T-helper 1 cell treated with Interleukin-12 subunit alpha and Interleukin-12 subunit beta and Interleukin-4 antibody, amounts not matched to agents 30 μg/mL and 1 μg/mL, for 36 hours (primary cell): ENCODE measurements at regions not wholly inside any gene's neighbourhood (a gene's known extent, or its start where the extent isn't known, plus 50 kb on each side); places are given as distances from the start of the nearest gene placed in this dataset.

Source experiments
- H3K27ac Mint-ChIP-seq: one replicate; pipeline ENCODE4 v1.8.0; 2021; ENCODE audit warnings: mild to moderate bottlenecking, mixed read lengths
- H3K27me3 Mint-ChIP-seq: one replicate; pipeline ENCODE4 v1.8.0; 2021; ENCODE audit warnings: low read depth, mixed read lengths
- H3K36me3 Mint-ChIP-seq: one replicate; pipeline ENCODE4 v1.8.0; 2021; ENCODE audit warnings: low read depth, mixed read lengths
- H3K4me1 Mint-ChIP-seq: one replicate; pipeline ENCODE4 v1.8.0; 2021; ENCODE audit warnings: low read depth, mixed read lengths
- H3K4me3 Mint-ChIP-seq: one replicate; pipeline ENCODE4 v1.8.0; 2021; ENCODE audit warnings: mild to moderate bottlenecking, moderate library complexity, mixed read lengths
- H3K9me3 Mint-ChIP-seq: one replicate; pipeline ENCODE4 v1.8.0; 2021; ENCODE audit warnings: mixed read lengths

GRCh38 chr10:130960531-130960930 lies 351.0 kb downstream of the TCERG1L start:
- Mint-ChIP-seq H3K36me3 (no peaks in the 10 kb centered on the region), H3K4me3 (no peak overlapping the region), H3K4me1 (no peaks in the 10 kb centered on the region), H3K27ac (no peak overlapping the region), H3K9me3 (no peaks in the 10 kb centered on the region), H3K27me3 (no peaks in the 10 kb centered on the region)

DNA sequence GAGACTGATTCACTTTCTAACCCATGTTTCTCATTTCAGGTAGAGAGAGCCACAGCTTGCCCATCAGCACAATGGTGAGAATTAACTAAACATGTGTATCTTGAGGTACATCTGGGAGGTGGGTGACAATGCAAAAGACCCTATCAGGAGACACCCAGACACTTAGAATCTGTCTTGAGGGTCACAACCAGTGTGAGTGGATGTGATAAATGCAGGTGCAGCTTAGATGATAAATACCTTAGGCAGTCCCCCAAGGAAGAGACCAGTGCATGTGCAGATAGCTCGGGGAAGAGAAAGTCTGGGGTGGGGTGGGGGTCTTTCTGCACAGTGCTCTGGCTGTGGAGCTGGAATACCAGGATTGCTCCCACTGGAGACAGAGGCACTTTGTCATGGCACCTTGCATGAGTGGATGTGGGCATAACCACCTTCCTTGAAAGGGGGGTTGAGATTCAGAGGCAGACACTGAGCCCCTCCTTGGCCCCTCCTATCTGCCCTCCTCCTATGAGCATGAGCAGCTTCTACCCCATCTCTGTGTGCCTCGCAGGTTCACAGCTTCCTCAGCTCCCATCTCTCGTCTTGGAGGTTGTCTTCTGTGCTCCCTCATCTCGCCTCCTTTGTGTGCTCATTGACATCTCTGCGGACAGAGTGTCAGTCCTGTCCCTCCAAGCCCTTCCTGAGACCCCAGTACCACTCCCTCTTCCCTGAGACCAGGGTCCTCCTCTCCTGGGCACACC lies 349.8 kb downstream of the TCERG1L start:
- H3K9me3 Mint-ChIP-seq: no peaks in the 10 kb centered on the region
- no peaks in the 10 kb centered on the region for H3K36me3 Mint-ChIP-seq
- no peak overlapping the region for H3K4me3 Mint-ChIP-seq
- no peaks in the 10 kb centered on the region for H3K4me1 Mint-ChIP-seq
- no peaks in the 10 kb centered on the region for H3K27me3 Mint-ChIP-seq
- no peak overlapping the region for H3K27ac Mint-ChIP-seq

DNA sequence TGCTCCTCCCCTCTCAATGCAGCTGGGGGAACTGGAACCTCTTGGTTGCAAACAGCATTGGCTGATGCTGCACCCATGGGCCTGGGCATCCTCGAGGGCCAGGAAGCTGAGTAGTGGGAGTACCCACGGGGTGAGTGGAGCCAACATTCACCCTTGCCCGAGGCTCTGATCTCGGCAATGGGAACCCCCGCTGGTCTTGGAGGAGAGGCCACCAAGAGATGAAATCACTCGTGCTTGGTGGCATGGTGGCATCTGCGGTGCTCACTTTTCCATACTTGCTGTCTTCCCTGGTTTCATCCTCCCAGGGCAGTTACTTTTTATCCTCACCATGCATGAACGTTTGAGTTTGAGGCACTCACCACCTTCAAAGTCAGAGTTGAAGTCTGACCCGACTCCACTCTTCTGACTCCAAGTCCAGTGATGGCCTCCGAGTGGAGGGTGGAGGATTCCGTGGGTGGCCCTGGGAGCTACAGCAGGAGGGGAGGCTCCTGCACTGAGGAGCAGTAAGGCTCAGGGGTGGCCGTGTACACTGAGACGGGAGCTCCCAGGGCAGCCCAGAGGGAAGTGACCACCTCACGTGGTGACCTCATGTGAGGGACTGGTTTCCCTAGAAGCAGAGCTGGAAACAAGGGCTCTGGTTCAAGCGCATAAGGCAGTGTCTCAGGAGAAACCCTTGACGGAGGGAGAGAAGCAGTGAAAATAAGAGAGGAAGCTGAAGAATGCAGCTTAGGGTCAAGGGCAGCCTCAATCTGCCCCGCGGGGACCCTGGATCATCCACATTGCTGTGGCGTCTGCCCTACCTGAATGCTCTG lies 349.1 kb downstream of the TCERG1L start:
- no peak overlapping the region for H3K4me3 Mint-ChIP-seq
- H3K27me3 Mint-ChIP-seq: no peaks in the 10 kb centered on the region
- H3K4me1 Mint-ChIP-seq: no peaks in the 10 kb centered on the region
- no peaks in the 10 kb centered on the region for H3K9me3 Mint-ChIP-seq
- no peaks in the 10 kb centered on the region for H3K36me3 Mint-ChIP-seq
- no peak overlapping the region for H3K27ac Mint-ChIP-seq

DNA sequence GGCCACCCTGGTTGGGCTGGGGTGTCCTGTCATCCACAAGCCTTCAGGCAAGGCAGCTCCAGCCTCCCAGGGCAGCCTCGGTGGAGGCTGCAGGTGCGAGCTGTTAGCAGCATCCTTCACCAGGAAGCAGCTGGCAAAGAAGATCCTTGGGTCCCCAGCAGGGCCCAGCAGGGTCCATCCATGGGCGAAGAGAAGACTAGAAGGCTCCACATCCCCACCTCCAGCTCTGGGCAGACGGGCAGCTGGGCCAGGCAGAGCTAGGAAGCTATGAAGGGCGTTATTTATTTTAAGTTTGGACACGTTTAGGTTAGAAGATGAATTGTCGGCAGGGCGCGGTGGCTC lies 348.5 kb downstream of the TCERG1L start:
- no peak overlapping the region for H3K4me3 Mint-ChIP-seq
- H3K36me3 Mint-ChIP-seq: no peaks in the 10 kb centered on the region
- no peaks in the 10 kb centered on the region for H3K4me1 Mint-ChIP-seq
- H3K27me3 Mint-ChIP-seq: no peaks in the 10 kb centered on the region
- no peaks in the 10 kb centered on the region for H3K9me3 Mint-ChIP-seq
- no peak overlapping the region for H3K27ac Mint-ChIP-seq

DNA sequence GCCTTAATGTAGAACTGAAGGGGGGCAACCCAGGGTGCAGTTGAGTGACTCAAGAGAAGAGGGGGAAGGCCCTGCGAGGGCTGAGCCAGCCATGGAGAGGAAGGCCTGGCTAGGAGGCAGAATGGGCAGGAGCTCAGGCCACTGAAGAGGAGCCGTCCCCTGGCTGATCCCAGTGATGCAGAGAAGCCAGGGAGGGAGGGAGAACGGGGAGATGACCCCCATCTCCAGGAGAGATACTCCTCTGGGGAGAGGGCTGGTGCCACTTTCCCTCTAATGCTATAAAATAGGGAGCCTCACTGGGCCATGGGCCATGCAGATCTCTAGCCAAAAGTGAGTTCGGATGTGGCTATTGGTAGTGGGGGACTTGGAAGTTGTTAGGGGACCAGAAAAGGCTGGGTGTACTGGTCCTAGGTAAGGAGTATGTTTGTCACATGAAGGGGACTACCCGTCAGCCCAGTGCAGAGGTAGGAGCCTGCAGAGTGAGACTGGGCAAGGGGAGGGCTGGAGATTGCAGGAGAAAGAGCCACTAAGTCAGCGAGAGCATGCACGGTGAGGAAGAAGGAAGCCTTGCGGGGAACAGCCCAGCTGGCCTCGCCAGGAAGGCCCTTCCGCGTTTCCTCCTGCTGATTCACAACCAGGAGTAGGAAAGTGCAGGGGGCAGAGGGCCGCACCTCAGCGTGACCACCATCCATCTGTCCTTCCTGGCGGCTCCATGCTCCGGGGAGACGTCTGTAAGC lies 347.6 kb downstream of the TCERG1L start:
- H3K4me3 Mint-ChIP-seq: no peak overlapping the region

DNA sequence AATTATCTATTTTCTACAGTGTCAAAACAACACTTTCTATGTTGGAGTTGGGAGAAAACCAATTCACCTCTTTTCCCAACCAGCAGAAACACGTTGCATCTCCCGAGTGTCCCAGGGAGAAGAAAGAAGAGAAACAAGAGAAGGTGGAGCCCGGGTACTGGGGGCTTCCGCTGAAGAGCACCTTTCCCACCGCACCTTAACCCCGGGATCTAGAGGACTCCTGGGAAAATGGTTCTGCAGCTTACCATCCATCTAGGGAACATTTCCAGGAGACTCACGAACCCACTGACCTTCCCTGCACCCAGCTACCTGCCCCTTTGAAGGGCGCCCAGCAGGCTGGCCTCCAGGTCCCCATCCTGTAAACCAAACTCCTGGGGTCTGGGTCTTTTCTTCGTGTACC lies 346.8 kb downstream of the TCERG1L start:
- H3K27ac Mint-ChIP-seq: no peak overlapping the region
- H3K4me1 Mint-ChIP-seq: no peaks in the 10 kb centered on the region
- H3K9me3 Mint-ChIP-seq: no peaks in the 10 kb centered on the region
- H3K4me3 Mint-ChIP-seq: no peak overlapping the region
- no peaks in the 10 kb centered on the region for H3K27me3 Mint-ChIP-seq
- no peaks in the 10 kb centered on the region for H3K36me3 Mint-ChIP-seq

More for the DNA sequence above, 347.6 kb downstream of the TCERG1L start:
- H3K4me1 Mint-ChIP-seq: no peaks in the 10 kb centered on the region
- no peaks in the 10 kb centered on the region for H3K36me3 Mint-ChIP-seq
- H3K27me3 Mint-ChIP-seq: no peaks in the 10 kb centered on the region
- no peak overlapping the region for H3K27ac Mint-ChIP-seq
- H3K9me3 Mint-ChIP-seq: no peaks in the 10 kb centered on the region

DNA sequence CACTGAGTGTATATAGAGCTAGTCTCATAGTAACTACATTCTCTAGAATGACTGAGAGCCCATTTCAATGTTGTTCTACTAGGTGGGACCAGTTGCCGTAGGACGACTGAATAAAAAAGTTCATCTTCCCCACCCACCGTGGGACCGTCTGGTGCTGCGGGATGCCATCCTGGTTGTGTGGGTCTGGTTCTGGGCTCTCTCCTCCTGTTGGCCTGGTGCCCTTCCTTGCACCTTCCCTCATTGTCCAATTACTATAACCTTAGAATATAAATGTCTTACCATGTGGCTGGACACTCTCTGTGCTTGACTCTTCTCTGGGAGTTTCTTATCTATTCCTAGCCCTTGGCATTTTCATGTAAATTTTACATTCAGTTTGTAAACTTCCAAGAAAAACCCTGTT lies 344.4 kb downstream of the TCERG1L start:
- Mint-ChIP-seq H3K9me3 (no peaks in the 10 kb centered on the region), H3K27me3 (no peaks in the 10 kb centered on the region), H3K27ac (no peak overlapping the region), H3K36me3 (no peaks in the 10 kb centered on the region), H3K4me1 (no peaks in the 10 kb centered on the region), H3K4me3 (no peak overlapping the region)

DNA sequence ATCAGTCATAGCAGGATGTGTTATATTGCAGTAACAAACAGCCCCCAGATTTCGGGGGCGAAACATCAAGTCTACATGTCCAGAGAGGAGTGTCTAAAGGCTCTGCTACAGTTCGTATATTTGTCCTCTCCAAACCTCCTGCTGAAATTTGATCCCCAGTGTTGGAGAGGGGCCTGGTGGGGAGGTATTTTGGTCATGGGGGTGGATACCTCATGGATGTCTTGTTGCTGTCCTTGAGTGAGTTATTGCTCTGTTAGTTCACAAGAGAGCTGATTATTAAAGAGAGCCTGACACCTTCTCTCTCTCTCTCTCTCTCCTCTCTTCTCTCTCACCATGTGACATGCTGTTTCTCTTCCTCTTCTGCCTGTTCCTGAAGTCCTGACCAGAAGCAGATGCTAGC lies 343.7 kb downstream of the TCERG1L start:
- Mint-ChIP-seq H3K27me3 (no peaks in the 10 kb centered on the region), H3K4me1 (no peaks in the 10 kb centered on the region), H3K36me3 (no peaks in the 10 kb centered on the region), H3K4me3 (no peak overlapping the region), H3K9me3 (no peaks in the 10 kb centered on the region), H3K27ac (no peak overlapping the region)

GRCh38 chr10:130968511-130968910 lies 343.0 kb downstream of the TCERG1L start:
- Mint-ChIP-seq H3K9me3 (no peaks in the 10 kb centered on the region), H3K27me3 (no peaks in the 10 kb centered on the region), H3K4me3 (no peak overlapping the region), H3K4me1 (no peaks in the 10 kb centered on the region), H3K27ac (no peak overlapping the region), H3K36me3 (no peaks in the 10 kb centered on the region)

DNA sequence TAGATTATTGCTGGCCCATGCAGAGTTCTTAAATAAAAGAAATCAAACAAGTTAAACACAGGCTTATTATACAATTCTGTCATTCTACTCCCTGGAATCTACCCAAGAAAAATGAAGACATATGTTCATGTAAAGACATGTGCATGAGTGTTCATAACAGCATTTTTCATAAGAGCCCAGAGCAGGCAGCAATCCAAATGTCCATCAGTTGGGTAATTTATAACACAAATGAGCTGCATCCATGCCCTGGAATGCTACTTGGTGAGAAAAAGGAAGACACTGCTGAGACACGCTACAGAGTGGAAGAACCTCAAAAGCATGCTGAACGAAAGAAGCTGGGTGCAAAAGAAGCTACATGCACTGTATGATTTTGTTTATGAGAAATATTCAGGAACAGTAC lies 342.6 kb downstream of the TCERG1L start:
- Mint-ChIP-seq H3K4me3 (no peak overlapping the region), H3K27ac (no peak overlapping the region), H3K27me3 (no peaks in the 10 kb centered on the region), H3K9me3 (no peaks in the 10 kb centered on the region), H3K4me1 (no peaks in the 10 kb centered on the region), H3K36me3 (no peaks in the 10 kb centered on the region)

DNA sequence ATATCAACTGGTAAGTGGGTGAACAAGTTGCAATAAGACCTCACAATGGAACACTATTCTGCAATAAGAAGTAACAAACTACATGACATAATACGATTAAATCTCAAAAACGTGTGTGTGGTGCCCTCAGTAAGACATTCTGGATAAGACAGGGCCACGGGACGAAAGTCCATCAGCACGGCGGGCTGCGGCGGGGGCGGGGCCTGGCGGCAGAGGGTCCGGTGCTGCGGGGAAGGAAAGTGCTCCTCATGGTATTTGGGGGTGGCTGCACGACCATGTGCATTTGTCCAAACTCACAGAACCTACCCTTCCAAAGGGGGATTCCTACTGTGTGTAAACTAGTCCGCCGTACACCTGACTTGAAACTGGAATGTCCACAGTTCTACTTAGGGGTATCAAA lies 341.8 kb downstream of the TCERG1L start:
- no peaks in the 10 kb centered on the region for H3K36me3 Mint-ChIP-seq
- no peaks in the 10 kb centered on the region for H3K27me3 Mint-ChIP-seq
- H3K4me1 Mint-ChIP-seq: no peaks in the 10 kb centered on the region
- H3K4me3 Mint-ChIP-seq: no peak overlapping the region
- H3K27ac Mint-ChIP-seq: no peak overlapping the region
- H3K9me3 Mint-ChIP-seq: no peaks in the 10 kb centered on the region

- no peak overlapping the region for H3K4me3 Mint-ChIP-seq
- no peaks in the 10 kb centered on the region for H3K9me3 Mint-ChIP-seq
- H3K27ac Mint-ChIP-seq: no peak overlapping the region
- no peaks in the 10 kb centered on the region for H3K4me1 Mint-ChIP-seq
- H3K36me3 Mint-ChIP-seq: no peaks in the 10 kb centered on the region
- no peaks in the 10 kb centered on the region for H3K27me3 Mint-ChIP-seq
These were observed 341.0 kb downstream of the TCERG1L start for GRCh38 chr10:130970341-130971122.

GRCh38 chr10:130971123-130971435 lies 340.4 kb downstream of the TCERG1L start:
- Mint-ChIP-seq H3K9me3 (no peaks in the 10 kb centered on the region), H3K36me3 (no peaks in the 10 kb centered on the region), H3K4me1 (no peaks in the 10 kb centered on the region), H3K4me3 (no peak overlapping the region), H3K27ac (no peak overlapping the region), H3K27me3 (no peaks in the 10 kb centered on the region)

- H3K36me3 Mint-ChIP-seq: no peaks in the 10 kb centered on the region
- no peaks in the 10 kb centered on the region for H3K9me3 Mint-ChIP-seq
- H3K4me1 Mint-ChIP-seq: no peaks in the 10 kb centered on the region
- H3K4me3 Mint-ChIP-seq: no peak overlapping the region
- no peaks in the 10 kb centered on the region for H3K27me3 Mint-ChIP-seq
- H3K27ac Mint-ChIP-seq: no peak overlapping the region
These were observed 338.2 kb downstream of the TCERG1L start for GRCh38 chr10:130973127-130973839.
